MM.1S (cell line): ENCODE measurements at regions not wholly inside any gene's neighbourhood (a gene's known extent, or its start where the extent isn't known, plus 50 kb on each side); places are given as distances from the start of the nearest gene placed in this dataset.

ENCODE experiments used
- CTCF ChIP-seq: fragments of 300-600 bp; sonication (generic); IDR thresholded peaks from 2 replicates; pipeline ENCODE4 v1.5.1; 2016; ENCODE audit warnings: antibody characterized with exemption, low read length, mixed read lengths
- EZH2 ChIP-seq: fragments of 300-600 bp; sonication (generic); optimal IDR thresholded peaks from 2 replicates; pipeline ENCODE3; 2017; ENCODE audit warnings: low read depth, mild to moderate bottlenecking, antibody characterized with exemption, low read length, mixed read lengths

- TF ChIP-seq CTCF (no peak), EZH2 (no peak)
Measured at GRCh38 chr7:47142169-47142866, 439.6 kb downstream of the TNS3 start.
